Naive thymus-derived CD4-positive, alpha-beta T cell (primary cell): ENCODE measurements at regions not wholly inside any gene's neighbourhood (a gene's known extent, or its start where the extent isn't known, plus 50 kb on each side); places are given as distances from the start of the nearest gene placed in this dataset.

Experiments used
- ATAC-seq: fragments of 150-1000 bp; cut with Tn5 transposase; 2 replicates; pipeline ENCODE4 v1.10.0; 2021; ENCODE audit warnings: mild to moderate bottlenecking, moderate library complexity
- CTCF ChIA-PET: fragments of 350-600 bp; sonication (Branson Sonifier 250); formaldehyde crosslinking; loops from one replicate; lab custom pipeline; 2021; ENCODE audit warnings: antibody characterized with exemption; lab: Charles Lee
- POLR2A ChIA-PET: fragments of 350-600 bp; sonication (Branson Sonifier 250); formaldehyde crosslinking; loops from one replicate; lab custom pipeline; 2021; ENCODE audit warnings: antibody characterized with exemption, inconsistent platforms; lab: Charles Lee
- DNase-seq, 9 donors: peaks; one replicate each; pipeline versions ENCODE4 v3.0.0 to v3.0.0-alpha.2; 2020 to 2022; ENCODE audit warnings: mixed read lengths in 1 of 9
- H3K27ac ChIP-seq: one replicate; pipeline ENCODE4 v1.7.0; 2013; ENCODE audit warnings: mild to moderate bottlenecking, low read depth, low read length, moderate library complexity
- H3K27me3 ChIP-seq, 2 donors: one replicate each; pipeline ENCODE4 v1.7.0; 2013; ENCODE audit warnings: low read length in 2 of 2, mild to moderate bottlenecking in 2 of 2, moderate library complexity in 2 of 2; ENCODE audit not compliant: control insufficient read depth in 2 of 2, insufficient read depth in 2 of 2
- H3K36me3 ChIP-seq, 3 experiments: 1 replicate in 2 of 3; 2 replicates in 1 of 3; pipeline ENCODE4 v1.7.0; 2013; ENCODE audit warnings: low read length in 3 of 3, mild to moderate bottlenecking in 3 of 3, moderate library complexity in 1 of 3; ENCODE audit not compliant: insufficient read depth in 3 of 3, control insufficient read depth in 2 of 3
- H3K4me1 ChIP-seq, 2 donors: one replicate each; pipeline ENCODE4 v1.7.0; 2013; ENCODE audit warnings: low read length in 2 of 2, mild to moderate bottlenecking in 2 of 2, moderate library complexity in 1 of 2; ENCODE audit not compliant: control insufficient read depth in 2 of 2, insufficient read depth in 2 of 2
- H3K4me3 ChIP-seq: 2 replicates; pipeline ENCODE4 v1.7.0; 2013; ENCODE audit warnings: mild to moderate bottlenecking, low read length
- H3K9me3 ChIP-seq, 3 experiments: 1 replicate in 2 of 3; 2 replicates in 1 of 3; pipeline ENCODE4 v1.7.0; 2013; ENCODE audit warnings: low read length in 3 of 3; ENCODE audit not compliant: control insufficient read depth in 2 of 3
- H3K27ac Mint-ChIP-seq, 9 donors: one replicate each; pipeline ENCODE4 v1.8.0; 2020 to 2022; ENCODE audit warnings: mixed read lengths in 9 of 9, mild to moderate bottlenecking in 8 of 9, moderate library complexity in 5 of 9, inconsistent platforms in 2 of 9
- H3K27me3 Mint-ChIP-seq, 5 donors: one replicate each; pipeline ENCODE4 v1.8.0; 2021 to 2022; ENCODE audit warnings: mixed read lengths in 5 of 5, mild to moderate bottlenecking in 1 of 5
- H3K36me3 Mint-ChIP-seq, 5 donors: one replicate each; pipeline ENCODE4 v1.8.0; 2020 to 2022; ENCODE audit warnings: mixed read lengths in 5 of 5, mild to moderate bottlenecking in 3 of 5, inconsistent platforms in 1 of 5
- H3K4me1 Mint-ChIP-seq, 7 donors: one replicate each; pipeline ENCODE4 v1.8.0; 2020 to 2022; ENCODE audit warnings: mixed read lengths in 7 of 7, mild to moderate bottlenecking in 3 of 7, inconsistent platforms in 1 of 7
- H3K4me3 Mint-ChIP-seq, 10 donors: one replicate each; pipeline ENCODE4 v1.8.0; 2020 to 2022; ENCODE audit warnings: mild to moderate bottlenecking in 10 of 10, mixed read lengths in 10 of 10, moderate library complexity in 6 of 10, inconsistent platforms in 2 of 10
- H3K9me3 Mint-ChIP-seq, 11 donors: one replicate each; pipeline ENCODE4 v1.8.0; 2020 to 2022; ENCODE audit warnings: mixed read lengths in 11 of 11, mild to moderate bottlenecking in 4 of 11, inconsistent platforms in 1 of 11, moderate library complexity in 1 of 11
- intact Hi-C, 2 donors: fragments of 100-400 bp; cut with micrococcal nuclease; formaldehyde crosslinking; loops; one replicate each; pipeline ENCODE4 v1.15.1; 2023

GRCh38 chr6:84459401-84459800 lies 232.0 kb upstream of the CEP162 start:
- ChIA-PET CTCF (no interaction called here), POLR2A (no interaction called here)
- H3K36me3 Mint-ChIP-seq, result no peaks in the 10 kb centered on the region
- H3K27ac Mint-ChIP-seq, result no peak overlapping the region
- no peak overlapping the region for H3K4me3 Mint-ChIP-seq
- ATAC-seq (no peak), DNase-seq (no peak)
- peaks cover 0 to 15% (median 1%) of the 10 kb centered on the region in 11 donors for H3K9me3 Mint-ChIP-seq
- no peak overlapping the region for H3K4me3 ChIP-seq
- no peaks in the 10 kb centered on the region for H3K36me3 ChIP-seq
- H3K4me1 Mint-ChIP-seq, result no peaks in the 10 kb centered on the region
- H3K27me3 Mint-ChIP-seq, result no peaks in the 10 kb centered on the region
- H3K27me3 ChIP-seq, result no peaks in the 10 kb centered on the region
- intact Hi-C loops, result no loop called here
- no peaks in the 10 kb centered on the region for H3K9me3 ChIP-seq
- H3K4me1 ChIP-seq, result no peaks in the 10 kb centered on the region
- H3K27ac ChIP-seq, result no peak overlapping the region

- no peak for DNase-seq
- ATAC-seq, result no peak
- Mint-ChIP-seq H3K4me3 (no peak overlapping the region), H3K27ac (no peak overlapping the region), H3K4me1 (no peaks in the 10 kb centered on the region), H3K27me3 (no peaks in the 10 kb centered on the region), H3K36me3 (no peaks in the 10 kb centered on the region), H3K9me3 (peaks cover 0 to 10% (median 0%) of the 10 kb centered on the region in 11 donors)
- intact Hi-C loops, result no loop called here
- no peak overlapping the region for H3K27ac ChIP-seq
- ChIA-PET POLR2A (no interaction called here), CTCF (no interaction called here)
- H3K4me1 ChIP-seq, result no peaks in the 10 kb centered on the region
- no peak overlapping the region for H3K4me3 ChIP-seq
- H3K27me3 ChIP-seq, result no peaks in the 10 kb centered on the region
- H3K36me3 ChIP-seq, result no peaks in the 10 kb centered on the region
- H3K9me3 ChIP-seq, result no peaks in the 10 kb centered on the region
These were observed 230.8 kb upstream of the CEP162 start for GRCh38 chr6:84458271-84458670.

- Histone ChIP-seq H3K36me3 (no peaks in the 10 kb centered on the region), H3K27ac (no peak overlapping the region), H3K4me3 (no peak overlapping the region), H3K27me3 (no peaks in the 10 kb centered on the region), H3K9me3 (no peaks in the 10 kb centered on the region), H3K4me1 (no peaks in the 10 kb centered on the region)
- ChIA-PET POLR2A (no interaction called here), CTCF (no interaction called here)
- no peaks in the 10 kb centered on the region for H3K36me3 Mint-ChIP-seq
- intact Hi-C loops, result no loop called here
- no peak overlapping the region for H3K4me3 Mint-ChIP-seq
- peaks cover 0 to 14% (median 0%) of the 10 kb centered on the region in 11 donors for H3K9me3 Mint-ChIP-seq
- peak overlapping the region in 1 of 9 donors; percentile 17 for H3K27ac Mint-ChIP-seq
- ATAC-seq, result no peak
- no peaks in the 10 kb centered on the region for H3K27me3 Mint-ChIP-seq
- no peak for DNase-seq
- H3K4me1 Mint-ChIP-seq, result no peaks in the 10 kb centered on the region
These were observed 229.8 kb upstream of the CEP162 start for GRCh38 chr6:84457276-84457675.

- no peak overlapping the region for H3K4me3 Mint-ChIP-seq
- ChIA-PET CTCF (no interaction called here), POLR2A (no interaction called here)
- no peaks in the 10 kb centered on the region for H3K36me3 Mint-ChIP-seq
- H3K27me3 ChIP-seq, result no peaks in the 10 kb centered on the region
- no peaks in the 10 kb centered on the region for H3K36me3 ChIP-seq
- no peak for ATAC-seq
- no peak overlapping the region for H3K4me3 ChIP-seq
- no peaks in the 10 kb centered on the region for H3K4me1 Mint-ChIP-seq
- no peaks in the 10 kb centered on the region for H3K27me3 Mint-ChIP-seq
- DNase-seq, result no peak
- peaks cover 0 to 14% (median 0%) of the 10 kb centered on the region in 11 donors for H3K9me3 Mint-ChIP-seq
- no peak overlapping the region for H3K27ac Mint-ChIP-seq
- H3K27ac ChIP-seq, result no peak overlapping the region
- intact Hi-C loops, result no loop called here
- H3K4me1 ChIP-seq, result no peaks in the 10 kb centered on the region
- H3K9me3 ChIP-seq, result no peaks in the 10 kb centered on the region
These were observed 229.4 kb upstream of the CEP162 start for GRCh38 chr6:84456803-84457202.

GRCh38 chr6:84455511-84456029 lies 228.1 kb upstream of the CEP162 start:
- no peak for DNase-seq
- Histone ChIP-seq H3K9me3 (no peaks in the 10 kb centered on the region), H3K27ac (no peak overlapping the region), H3K27me3 (no peaks in the 10 kb centered on the region), H3K4me1 (no peaks in the 10 kb centered on the region), H3K4me3 (no peak overlapping the region), H3K36me3 (no peaks in the 10 kb centered on the region)
- POLR2A ChIA-PET, result no interaction called here
- intact Hi-C loops, result no loop called here
- Mint-ChIP-seq H3K4me3 (no peak overlapping the region), H3K9me3 (peaks cover 0 to 14% (median 0%) of the 10 kb centered on the region in 11 donors), H3K27me3 (no peaks in the 10 kb centered on the region), H3K36me3 (no peaks in the 10 kb centered on the region), H3K27ac (no peak overlapping the region), H3K4me1 (no peaks in the 10 kb centered on the region)
- ATAC-seq, result no peak
- CTCF ChIA-PET, result no interaction called here

GRCh38 chr6:84453499-84453898 lies 226.1 kb upstream of the CEP162 start:
- no peak overlapping the region for H3K4me3 Mint-ChIP-seq
- CTCF ChIA-PET, result no interaction called here
- Histone ChIP-seq H3K4me3 (no peak overlapping the region), H3K9me3 (no peaks in the 10 kb centered on the region), H3K27ac (no peak overlapping the region), H3K4me1 (no peaks in the 10 kb centered on the region), H3K27me3 (no peaks in the 10 kb centered on the region), H3K36me3 (no peaks in the 10 kb centered on the region)
- intact Hi-C loops, result no loop called here
- no peak for DNase-seq
- H3K9me3 Mint-ChIP-seq, result peaks cover 0 to 13% (median 0%) of the 10 kb centered on the region in 11 donors
- no peaks in the 10 kb centered on the region for H3K4me1 Mint-ChIP-seq
- H3K27ac Mint-ChIP-seq, result no peak overlapping the region
- POLR2A ChIA-PET, result no interaction called here
- no peaks in the 10 kb centered on the region for H3K27me3 Mint-ChIP-seq
- no peaks in the 10 kb centered on the region for H3K36me3 Mint-ChIP-seq
- ATAC-seq, result no peak

GRCh38 chr6:84450018-84450417 lies 222.6 kb upstream of the CEP162 start:
- ChIA-PET CTCF (no interaction called here), POLR2A (no interaction called here)
- no peak overlapping the region for H3K4me3 ChIP-seq
- no peak overlapping the region for H3K27ac Mint-ChIP-seq
- ATAC-seq (no peak), DNase-seq (no peak)
- H3K9me3 Mint-ChIP-seq, result peaks cover 0 to 10% (median 0%) of the 10 kb centered on the region in 11 donors
- no peaks in the 10 kb centered on the region for H3K36me3 ChIP-seq
- no peaks in the 10 kb centered on the region for H3K4me1 Mint-ChIP-seq
- no peaks in the 10 kb centered on the region for H3K9me3 ChIP-seq
- H3K4me1 ChIP-seq, result no peaks in the 10 kb centered on the region
- intact Hi-C loops, result no loop called here
- no peaks in the 10 kb centered on the region for H3K36me3 Mint-ChIP-seq
- no peaks in the 10 kb centered on the region for H3K27me3 Mint-ChIP-seq
- no peak overlapping the region for H3K27ac ChIP-seq
- no peak overlapping the region for H3K4me3 Mint-ChIP-seq
- H3K27me3 ChIP-seq, result no peaks in the 10 kb centered on the region
